Hepatic stellate cell (primary cell): ENCODE measurements at regions not wholly inside any gene's neighbourhood (a gene's known extent, or its start where the extent isn't known, plus 50 kb on each side); places are given as distances from the start of the nearest gene placed in this dataset.
A peak's percentile ranks its signal among the peaks of the same experiment; 100 is the strongest.

Source experiments
- DNase-seq: peaks from one replicate; pipeline ENCODE4 v3.0.0; 2011; ENCODE audit warnings: low spot score

GRCh38 chr14:71362282-71362681 lies 455.0 kb downstream of the PCNX1 start:
- DNase-seq = no peak

GRCh38 chr14:71362920-71363584 lies 455.8 kb downstream of the PCNX1 start:
- no peak for DNase-seq

GRCh38 chr14:71363946-71364925 lies 457.0 kb downstream of the PCNX1 start:
- peak; percentile 36 for DNase-seq

- DNase-seq = peak; percentile 31
These were observed 458.1 kb downstream of the PCNX1 start for GRCh38 chr14:71365361-71365760.

- DNase-seq = no peak
These were observed 459.6 kb downstream of the PCNX1 start for GRCh38 chr14:71366861-71367260.

GRCh38 chr14:71371711-71372396 lies 464.6 kb downstream of the PCNX1 start:
- peak; percentile 45 for DNase-seq

- peak; percentile 53 for DNase-seq
These were observed 465.2 kb downstream of the PCNX1 start for GRCh38 chr14:71372411-71372838.

- DNase-seq = no peak
These were observed 466.5 kb downstream of the PCNX1 start for GRCh38 chr14:71373773-71374172.

- DNase-seq = no peak
These were observed 467.7 kb downstream of the PCNX1 start for GRCh38 chr14:71374989-71375388.

- DNase-seq = no peak
These were observed 469.8 kb downstream of the PCNX1 start for GRCh38 chr14:71377099-71377498.

- DNase-seq = no peak
These were observed 473.0 kb downstream of the PCNX1 start for GRCh38 chr14:71380271-71380670.

- no peak for DNase-seq
These were observed 474.6 kb downstream of the PCNX1 start for GRCh38 chr14:71381814-71382213.

- DNase-seq = no peak
These were observed 475.1 kb downstream of the PCNX1 start for GRCh38 chr14:71382315-71382714.

GRCh38 chr14:71383510-71383909 lies 476.3 kb downstream of the PCNX1 start:
- DNase-seq = no peak

GRCh38 chr14:71384007-71384845 lies 477.0 kb downstream of the PCNX1 start:
- DNase-seq = no peak

- DNase-seq = no peak
These were observed 480.5 kb downstream of the PCNX1 start for GRCh38 chr14:71387753-71388152.

GRCh38 chr14:71388336-71388735 lies 481.1 kb downstream of the PCNX1 start:
- no peak for DNase-seq

- no peak for DNase-seq
These were observed 481.6 kb downstream of the PCNX1 start for GRCh38 chr14:71388862-71389261.

GRCh38 chr14:71394386-71394785 lies 487.1 kb downstream of the PCNX1 start:
- no peak for DNase-seq

GRCh38 chr14:71395151-71395604 lies 487.9 kb downstream of the PCNX1 start:
- no peak for DNase-seq

- no peak for DNase-seq
These were observed 488.4 kb downstream of the PCNX1 start for GRCh38 chr14:71395636-71396035.
